ENCODE measurements at regions not wholly inside any gene's neighbourhood (a gene's known extent, or its start where the extent isn't known, plus 50 kb on each side); places are given as distances from the start of the nearest gene placed in this dataset.

GRCh38 chr22:44573451-44573850 is 75.4 kb upstream of the RTL6 start:
- TF ChIP-seq POLR2AphosphoS5 (IDR thresholded peaks at IDR 0.05; ENCODE audit: low read depth, low read length) (no peak), CTCF (IDR thresholded peaks at IDR 0.05 in 2 of 3, conservative IDR thresholded peaks at IDR 0.05 in 1 of 3; ENCODE audit: borderline replicate concordance in 1 of 3, insufficient read depth in 1 of 3, low read depth in 2 of 3, low read length in 2 of 3) (no peak), EZH2 (IDR thresholded peaks at IDR 0.05) (no peak), ZBTB33 (IDR thresholded peaks at IDR 0.05; ENCODE audit: extremely low read depth, insufficient replicate concordance, low read length) (no peak), REST (IDR thresholded peaks at IDR 0.05; ENCODE audit: low read depth) (no peak), EZH2phosphoT487 (IDR thresholded peaks at IDR 0.05; ENCODE audit: borderline replicate concordance) (no peak)
